Activated CD8-positive, alpha-beta memory T cell treated with anti-CD3 and anti-CD28 coated beads, Interleukin-2, amount 50 U/mL, for 1 hour (primary cell): ENCODE measurements at regions not wholly inside any gene's neighbourhood (a gene's known extent, or its start where the extent isn't known, plus 50 kb on each side); places are given as distances from the start of the nearest gene placed in this dataset.
"Not testable (repeated sequence)": the region's sequence is repeated elsewhere in the genome, so short reads cannot be mapped to it uniquely, and the experiment has no call there.

Experiments
- DNase-seq: peaks from one replicate; pipeline ENCODE4 v3.0.0-alpha.2; 2020; ENCODE audit errors: extremely low read depth

DNA sequence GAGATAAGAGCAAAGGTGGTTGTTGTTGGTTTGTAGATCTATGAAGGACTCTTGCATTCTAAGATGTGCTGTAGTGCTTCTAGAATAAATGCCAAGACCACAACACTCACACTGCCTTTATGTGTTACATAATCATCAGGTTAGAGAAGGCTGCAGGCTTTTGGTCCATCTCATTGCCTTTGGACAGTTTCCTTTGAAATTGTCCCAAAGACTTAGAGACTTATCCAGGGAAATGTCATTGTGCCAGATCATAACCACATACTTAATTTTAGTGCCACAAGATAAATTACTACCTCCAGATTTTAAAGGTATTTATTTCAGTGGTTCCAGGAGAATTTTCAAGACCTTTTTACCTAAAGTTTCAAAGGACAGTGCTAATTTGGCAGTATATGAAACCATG lies 666.6 kb upstream of the CITED2 start:
- no peak for DNase-seq

- no peak for DNase-seq
Observed at GRCh38 chr6:140040396-140040795, 665.9 kb upstream of the CITED2 start.

- DNase-seq: no peak
Observed at GRCh38 chr6:140039364-140039763, 664.9 kb upstream of the CITED2 start.

- no peak for DNase-seq
Observed at GRCh38 chr6:140036196-140036595, 661.7 kb upstream of the CITED2 start.

DNA sequence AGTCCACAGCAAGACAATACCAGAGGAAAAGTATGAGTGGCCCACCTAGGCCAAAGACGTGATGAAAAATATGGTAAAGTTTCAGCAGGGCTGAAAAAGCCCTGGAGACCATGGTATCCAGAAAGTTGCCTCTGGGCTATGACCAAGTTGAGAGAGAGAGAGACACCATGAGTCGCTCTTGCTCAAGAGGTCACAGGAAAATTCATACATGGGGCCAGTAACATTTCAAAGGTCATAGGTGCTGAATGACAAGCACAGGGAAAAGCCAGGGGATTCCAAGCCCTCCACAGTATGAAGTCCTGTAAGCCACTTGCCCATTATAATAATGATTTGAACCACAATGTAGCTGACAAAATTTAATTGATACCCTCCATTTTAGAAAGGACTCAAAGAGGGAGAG lies 657.7 kb upstream of the CITED2 start:
- DNase-seq: no peak

GRCh38 chr6:140029551-140029950 lies 655.1 kb upstream of the CITED2 start:
- no peak for DNase-seq

- no peak for DNase-seq
Observed at GRCh38 chr6:140027219-140027618, 652.8 kb upstream of the CITED2 start.

DNA sequence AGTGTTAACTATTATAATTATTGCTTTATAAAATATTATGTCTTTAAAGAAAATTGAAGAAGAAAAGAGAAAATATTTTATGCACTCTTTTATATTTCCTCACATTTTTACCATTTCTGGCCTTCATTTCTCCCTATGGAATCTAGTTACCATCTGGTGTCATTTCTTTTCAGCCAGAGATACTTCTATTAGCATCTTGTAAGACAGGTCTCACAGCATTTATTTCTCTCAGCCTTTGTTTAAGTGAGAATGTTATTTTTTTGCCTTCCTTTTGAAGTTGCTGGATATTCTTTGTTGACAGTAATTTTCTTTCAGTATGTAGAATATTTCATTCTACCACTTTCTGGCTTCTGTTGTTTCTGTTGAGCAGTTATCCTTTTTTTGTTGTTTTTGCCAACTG lies 652.1 kb upstream of the CITED2 start:
- no peak for DNase-seq

- no peak for DNase-seq
Observed at GRCh38 chr6:140025171-140025570, 650.7 kb upstream of the CITED2 start.

DNA sequence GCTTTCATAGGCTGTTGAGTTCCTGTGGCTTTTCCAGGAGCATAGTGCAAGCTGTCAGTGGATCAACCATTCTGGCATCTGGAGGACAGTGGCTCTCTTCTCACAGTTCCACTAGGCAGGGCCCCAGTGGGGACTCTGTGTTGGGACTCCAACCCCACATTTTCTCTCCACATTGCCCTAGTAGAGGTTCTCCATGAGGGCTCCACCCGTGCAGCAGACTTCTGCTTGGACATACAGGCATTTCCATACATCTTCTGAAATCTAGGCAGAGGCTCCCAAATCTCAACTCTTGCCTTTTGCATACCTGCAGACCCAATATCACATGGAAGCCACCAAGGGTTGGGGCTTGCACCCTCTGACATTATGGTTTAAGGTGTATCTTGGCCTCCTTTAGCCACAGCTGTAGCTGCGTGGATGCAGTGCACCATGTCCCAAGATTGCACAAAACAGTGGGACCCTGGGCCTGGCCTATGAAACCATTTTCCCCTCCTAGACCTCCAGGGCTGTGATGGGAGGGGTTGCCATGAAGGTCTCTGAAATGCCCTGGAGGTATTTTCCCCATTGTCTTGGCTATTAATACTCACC lies 645.9 kb upstream of the CITED2 start:
- DNase-seq: no peak

GRCh38 chr6:140018588-140018987 lies 644.1 kb upstream of the CITED2 start:
- no peak for DNase-seq

GRCh38 chr6:140017470-140017869 lies 643.0 kb upstream of the CITED2 start:
- no peak for DNase-seq

- DNase-seq: no peak
Observed at GRCh38 chr6:140012150-140012549, 637.7 kb upstream of the CITED2 start.

- no peak for DNase-seq
Observed at GRCh38 chr6:140011537-140011936, 637.1 kb upstream of the CITED2 start.

DNA sequence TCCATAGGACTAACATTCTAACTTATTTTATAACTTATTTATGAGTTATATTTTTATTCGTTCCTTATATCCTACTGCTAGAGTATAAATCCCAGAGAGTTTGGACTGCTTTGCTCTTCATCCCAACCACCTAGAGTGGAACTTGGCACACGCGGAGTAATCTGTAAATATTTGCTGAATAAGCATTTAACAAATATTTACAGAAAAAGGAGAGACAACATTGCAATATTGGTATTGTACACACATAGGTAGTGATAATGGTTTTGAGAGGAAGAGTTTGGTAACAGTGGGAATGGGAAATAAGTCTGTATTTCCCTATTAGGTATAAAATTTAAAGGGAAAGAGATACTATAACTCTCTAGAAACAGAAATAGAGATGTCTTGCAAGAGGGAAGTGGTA lies 634.8 kb upstream of the CITED2 start:
- no peak for DNase-seq

DNA sequence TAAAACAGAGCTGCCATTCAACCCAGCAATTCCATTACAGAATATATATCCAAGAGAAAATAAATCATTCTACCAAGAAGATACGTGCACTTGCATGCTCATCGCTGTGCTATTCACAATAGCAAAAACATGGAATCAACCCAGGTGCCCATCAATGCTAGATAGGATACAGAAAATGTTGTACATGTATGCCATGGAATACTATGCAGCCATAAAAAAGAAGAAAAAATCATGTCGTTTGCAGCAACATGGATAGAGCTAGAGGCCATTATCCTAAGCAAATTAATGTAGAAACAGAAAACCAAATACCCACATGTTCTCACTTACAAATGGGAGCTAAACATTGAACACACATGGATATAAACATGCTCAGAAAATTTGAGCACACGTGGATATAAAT lies 633.1 kb upstream of the CITED2 start:
- DNase-seq: no peak

GRCh38 chr6:140003217-140003616 lies 628.8 kb upstream of the CITED2 start:
- DNase-seq: no peak

DNA sequence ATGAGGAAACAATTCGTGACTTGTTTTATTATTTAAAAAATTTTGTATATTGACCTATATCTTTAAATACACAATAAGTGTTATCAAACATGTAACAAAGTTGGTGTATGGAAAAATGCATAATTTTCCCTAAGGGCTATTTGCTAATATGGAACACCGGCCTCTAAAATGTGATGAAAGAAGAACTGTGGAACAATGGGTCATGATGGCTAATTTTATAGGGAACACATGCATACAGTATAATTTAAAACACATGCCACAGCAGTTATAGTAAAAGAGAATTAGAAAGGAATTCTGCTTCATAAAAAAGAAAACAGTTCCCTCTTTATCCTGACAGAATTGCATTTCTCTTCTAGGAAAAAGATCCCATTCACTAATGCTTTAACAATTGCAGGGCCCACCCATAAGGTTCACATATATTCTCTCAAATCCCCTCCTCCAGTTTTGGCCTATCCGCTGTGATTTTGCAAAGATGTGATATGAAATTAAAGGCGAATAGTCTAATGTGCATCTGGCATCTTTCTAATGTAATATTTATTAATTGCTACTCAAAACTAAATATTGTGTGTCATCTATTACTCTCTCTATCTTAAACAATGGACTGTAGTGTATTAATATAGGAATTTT lies 628.1 kb upstream of the CITED2 start:
- no peak for DNase-seq

DNA sequence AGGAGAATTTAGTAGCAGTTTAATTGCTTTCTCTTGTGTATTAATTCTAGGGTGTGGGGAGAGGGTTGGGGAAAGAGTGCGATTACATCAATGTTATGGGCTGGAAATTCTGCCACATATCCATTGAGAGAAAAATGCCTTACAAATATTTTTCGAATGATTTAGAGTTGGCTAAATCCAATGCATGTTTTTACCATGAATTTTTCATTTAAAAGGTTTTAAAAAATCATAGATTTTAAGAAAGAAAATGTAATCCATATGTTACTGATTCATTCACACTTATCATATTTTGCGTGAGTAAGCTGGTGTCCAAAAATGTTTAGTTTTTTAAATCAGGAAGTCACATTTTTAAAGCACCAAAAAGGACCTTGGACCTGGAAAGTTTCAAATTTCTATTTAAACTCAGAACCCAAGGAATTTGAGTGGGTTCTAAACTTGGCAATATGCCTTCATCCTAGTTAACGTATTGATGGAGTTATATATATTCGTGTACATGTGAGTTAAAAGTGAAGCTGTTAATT lies 627.4 kb upstream of the CITED2 start:
- DNase-seq: no peak

- no peak for DNase-seq
Observed at GRCh38 chr6:140001005-140001404, 626.6 kb upstream of the CITED2 start.

GRCh38 chr6:139999661-140000060 lies 625.2 kb upstream of the CITED2 start:
- DNase-seq: not testable (repeated sequence)

- not testable (repeated sequence) for DNase-seq
Observed at GRCh38 chr6:139998478-139998877, 624.0 kb upstream of the CITED2 start.

- DNase-seq: no peak
Observed at GRCh38 chr6:139996253-139996834, 621.9 kb upstream of the CITED2 start.
